Karpas-422 (cell line): ENCODE measurements at regions not wholly inside any gene's neighbourhood (a gene's known extent, or its start where the extent isn't known, plus 50 kb on each side); places are given as distances from the start of the nearest gene placed in this dataset.

Experiments
- DNase-seq: peaks from one replicate; pipeline ENCODE4 v3.0.0-alpha.2; 2015
- H2AFZ ChIP-seq: fragments of 200-600 bp; sonication (generic); 2 replicates; pipeline ENCODE4 v1.6.1; 2014; ENCODE audit warnings: antibody characterized with exemption, low read length, mixed read lengths
- H3K27ac ChIP-seq: fragments of 200-600 bp; sonication (generic); 2 replicates; pipeline ENCODE4 v1.5.1; 2014; ENCODE audit warnings: mild to moderate bottlenecking, low read length, moderate library complexity
- H3K27me3 ChIP-seq: fragments of 200-600 bp; sonication (generic); 2 replicates; pipeline ENCODE4 v1.6.1; 2014; ENCODE audit warnings: low read length, mixed read lengths
- H3K36me3 ChIP-seq: fragments of 200-600 bp; sonication (generic); 2 replicates; pipeline ENCODE4 v1.6.1; 2014; ENCODE audit warnings: low read length, mixed read lengths; ENCODE audit not compliant: insufficient read depth
- H3K4me1 ChIP-seq: fragments of 200-600 bp; sonication (generic); 2 replicates; pipeline ENCODE4 v1.6.1; 2014; ENCODE audit warnings: mild to moderate bottlenecking, low read length, mixed read lengths
- H3K4me2 ChIP-seq: fragments of 200-600 bp; sonication (generic); 2 replicates; pipeline ENCODE4 v1.6.1; 2014; ENCODE audit warnings: low read length, low read depth, mild to moderate bottlenecking; ENCODE audit not compliant: poor library complexity, severe bottlenecking
- H3K4me3 ChIP-seq: fragments of 200-600 bp; sonication (generic); 2 replicates; pipeline ENCODE4 v1.5.1; 2014; ENCODE audit warnings: mild to moderate bottlenecking, antibody characterized with exemption, low read length, mixed read lengths
- H3K79me2 ChIP-seq: fragments of 200-600 bp; sonication (generic); 2 replicates; pipeline ENCODE4 v1.6.1; 2014; ENCODE audit warnings: mild to moderate bottlenecking, low read length, mixed read lengths
- H3K9ac ChIP-seq: fragments of 200-600 bp; sonication (generic); 2 replicates; pipeline ENCODE4 v1.6.0; 2014; ENCODE audit warnings: low read length
- H3K9me2 ChIP-seq: fragments of 200-600 bp; sonication (generic), shearing (Covaris generic); replicated peaks from 2 replicates; pipeline ENCODE4 v1.6.0; 2014; ENCODE audit warnings: mild to moderate bottlenecking, low read length, moderate library complexity; ENCODE audit not compliant: insufficient read depth
- H3K9me3 ChIP-seq: fragments of 300-700, 200-600 bp; sonication (generic); 2 replicates; pipeline ENCODE4 v1.6.1; 2014; ENCODE audit warnings: low read length, mixed read lengths
- H4K20me1 ChIP-seq: fragments of 200-600 bp; sonication (generic); 2 replicates; pipeline ENCODE4 v1.6.1; 2014; ENCODE audit warnings: mild to moderate bottlenecking, antibody characterized with exemption, low read length, low read depth; ENCODE audit not compliant: insufficient read depth

GRCh38 chr9:84170521-84171141 lies 169.9 kb downstream of the SLC28A3 start:
- DNase-seq: no peak
- H3K4me3 ChIP-seq: no peak overlapping the region
- H3K9ac ChIP-seq: no peak overlapping the region
- H2AFZ ChIP-seq: no peak overlapping the region
- no peaks in the 10 kb centered on the region for H3K4me1 ChIP-seq
- H3K36me3 ChIP-seq: no peaks in the 10 kb centered on the region
- H3K9me2 ChIP-seq: no peaks in the 10 kb centered on the region
- H3K4me2 ChIP-seq: no peak overlapping the region
- no peaks in the 10 kb centered on the region for H4K20me1 ChIP-seq
- no peaks in the 10 kb centered on the region for H3K9me3 ChIP-seq
- H3K27me3 ChIP-seq: no peaks in the 10 kb centered on the region
- no peaks in the 10 kb centered on the region for H3K79me2 ChIP-seq
- H3K27ac ChIP-seq: no peak overlapping the region

DNA sequence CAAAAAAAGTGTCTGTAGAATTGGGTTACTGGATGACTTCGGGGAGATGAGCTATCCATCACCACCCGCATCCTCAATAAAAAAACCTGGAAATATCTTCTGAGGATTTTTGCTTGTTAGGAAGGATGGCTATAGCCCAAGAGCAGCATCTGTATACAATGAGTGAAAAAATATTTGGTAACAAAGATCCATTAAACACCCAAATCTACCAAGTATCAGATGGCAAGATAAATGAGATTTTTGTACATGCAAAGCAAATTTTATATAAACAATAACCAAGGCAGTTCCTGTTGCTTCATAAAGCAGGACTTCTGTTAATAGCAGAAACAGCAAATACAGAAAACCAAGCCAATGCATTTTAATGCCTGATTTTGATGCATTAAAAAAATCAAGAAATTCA lies 166.6 kb downstream of the SLC28A3 start:
- no peak overlapping the region for H3K27ac ChIP-seq
- no peaks in the 10 kb centered on the region for H3K9me2 ChIP-seq
- H3K27me3 ChIP-seq: 0 out of 2 replicates have a peak, but pooled peaks cover 4% of the 10 kb centered on the region

GRCh38 chr9:84174486-84174885 lies 166.1 kb downstream of the SLC28A3 start:
- Histone ChIP-seq H4K20me1 (no peaks in the 10 kb centered on the region), H3K9ac (no peak overlapping the region), H3K36me3 (no peaks in the 10 kb centered on the region), H3K9me3 (no peaks in the 10 kb centered on the region), H3K79me2 (no peaks in the 10 kb centered on the region), H2AFZ (no peak overlapping the region), H3K4me1 (no peaks in the 10 kb centered on the region), H3K27ac (no peak overlapping the region), H3K27me3 (0 out of 2 replicates have a peak, but pooled peaks cover 4% of the 10 kb centered on the region), H3K4me3 (no peak overlapping the region), H3K4me2 (no peak overlapping the region), H3K9me2 (no peaks in the 10 kb centered on the region)
- no peak for DNase-seq

More for the DNA sequence above, 166.6 kb downstream of the SLC28A3 start:
- H3K9ac ChIP-seq: no peak overlapping the region
- H3K9me3 ChIP-seq: no peaks in the 10 kb centered on the region
- H4K20me1 ChIP-seq: no peaks in the 10 kb centered on the region
- no peak overlapping the region for H3K4me3 ChIP-seq
- H3K4me2 ChIP-seq: no peak overlapping the region
- no peaks in the 10 kb centered on the region for H3K4me1 ChIP-seq
- no peaks in the 10 kb centered on the region for H3K79me2 ChIP-seq
- no peaks in the 10 kb centered on the region for H3K36me3 ChIP-seq
- H2AFZ ChIP-seq: no peak overlapping the region
- DNase-seq: no peak

- Histone ChIP-seq H4K20me1 (no peaks in the 10 kb centered on the region), H3K36me3 (no peaks in the 10 kb centered on the region), H2AFZ (no peak overlapping the region), H3K27ac (no peak overlapping the region), H3K4me3 (no peak overlapping the region), H3K9ac (no peak overlapping the region), H3K79me2 (no peaks in the 10 kb centered on the region), H3K4me2 (no peak overlapping the region), H3K9me2 (no peaks in the 10 kb centered on the region), H3K9me3 (no peaks in the 10 kb centered on the region), H3K4me1 (no peaks in the 10 kb centered on the region), H3K27me3 (0 out of 2 replicates have a peak, but pooled peaks cover 4% of the 10 kb centered on the region)
- no peak for DNase-seq
Observed at GRCh38 chr9:84177407-84177806, 163.2 kb downstream of the SLC28A3 start.

DNA sequence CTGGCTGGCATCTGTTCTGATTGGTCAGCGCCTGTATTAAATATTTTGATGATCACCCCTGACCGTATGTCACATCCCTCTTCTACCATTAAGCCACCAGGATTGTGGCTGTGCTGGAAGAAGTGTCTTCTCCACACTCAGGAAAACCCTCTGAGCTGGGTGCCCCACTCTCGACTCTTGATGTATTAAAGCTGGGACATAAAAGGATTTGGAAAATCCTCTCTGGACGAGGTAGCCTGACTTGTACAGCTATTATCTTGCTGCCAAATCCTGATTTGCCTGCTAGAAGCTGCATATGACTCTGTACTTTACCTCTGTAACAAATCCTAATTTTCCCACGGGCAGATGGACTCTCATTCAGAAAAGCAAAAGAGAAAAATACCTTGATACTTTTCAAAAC lies 161.0 kb downstream of the SLC28A3 start:
- no peak overlapping the region for H2AFZ ChIP-seq
- no peak for DNase-seq

GRCh38 chr9:84187090-84187489 lies 153.5 kb downstream of the SLC28A3 start:
- H3K36me3 ChIP-seq: no peaks in the 10 kb centered on the region
- H3K4me2 ChIP-seq: no peak overlapping the region
- no peak overlapping the region for H3K27ac ChIP-seq
- no peak overlapping the region for H3K4me3 ChIP-seq
- no peaks in the 10 kb centered on the region for H3K4me1 ChIP-seq
- 0 out of 2 replicates have a peak, but pooled peaks cover 2% of the 10 kb centered on the region for H3K27me3 ChIP-seq
- no peaks in the 10 kb centered on the region for H3K9me2 ChIP-seq
- no peaks in the 10 kb centered on the region for H3K9me3 ChIP-seq
- no peaks in the 10 kb centered on the region for H4K20me1 ChIP-seq
- H2AFZ ChIP-seq: no peak overlapping the region
- H3K79me2 ChIP-seq: no peaks in the 10 kb centered on the region
- DNase-seq: no peak
- no peak overlapping the region for H3K9ac ChIP-seq

More for the DNA sequence above, 161.0 kb downstream of the SLC28A3 start:
- no peaks in the 10 kb centered on the region for H3K9me2 ChIP-seq
- H3K27me3 ChIP-seq: 0 out of 2 replicates have a peak, but pooled peaks cover 4% of the 10 kb centered on the region
- H3K27ac ChIP-seq: no peak overlapping the region
- no peak overlapping the region for H3K9ac ChIP-seq
- no peaks in the 10 kb centered on the region for H3K9me3 ChIP-seq
- H3K36me3 ChIP-seq: no peaks in the 10 kb centered on the region
- H4K20me1 ChIP-seq: no peaks in the 10 kb centered on the region
- H3K4me2 ChIP-seq: no peak overlapping the region
- H3K79me2 ChIP-seq: no peaks in the 10 kb centered on the region
- no peaks in the 10 kb centered on the region for H3K4me1 ChIP-seq
- H3K4me3 ChIP-seq: no peak overlapping the region

DNA sequence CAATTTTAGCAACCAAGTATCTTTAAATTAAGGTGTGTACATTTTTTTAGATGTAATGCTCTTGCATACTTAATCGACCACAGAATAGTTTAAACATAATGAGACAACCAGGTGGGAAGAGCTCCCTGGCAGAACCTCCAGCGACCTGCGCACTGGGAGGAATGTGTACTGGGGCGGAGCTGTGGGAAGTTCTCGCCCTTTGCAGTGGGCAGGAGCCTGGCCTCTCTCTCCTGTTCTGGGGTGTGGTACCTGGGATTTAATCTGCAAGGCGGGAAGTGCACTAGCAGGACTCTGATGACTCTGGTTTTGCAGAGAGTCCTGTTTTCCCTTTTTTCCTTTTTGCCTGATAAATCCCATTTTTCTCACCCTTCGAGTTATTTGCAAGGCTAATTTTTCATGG lies 150.7 kb downstream of the SLC28A3 start:
- no peaks in the 10 kb centered on the region for H3K36me3 ChIP-seq
- H3K79me2 ChIP-seq: no peaks in the 10 kb centered on the region
- 0 out of 2 replicates have a peak, but pooled peaks cover 2% of the 10 kb centered on the region for H3K27me3 ChIP-seq
- H3K4me2 ChIP-seq: no peak overlapping the region
- H3K4me3 ChIP-seq: no peak overlapping the region
- no peaks in the 10 kb centered on the region for H4K20me1 ChIP-seq
- no peaks in the 10 kb centered on the region for H3K9me2 ChIP-seq
- H3K9me3 ChIP-seq: no peaks in the 10 kb centered on the region
- no peaks in the 10 kb centered on the region for H3K4me1 ChIP-seq
- no peak for DNase-seq
- H3K27ac ChIP-seq: no peak overlapping the region
- no peak overlapping the region for H2AFZ ChIP-seq
- no peak overlapping the region for H3K9ac ChIP-seq

DNA sequence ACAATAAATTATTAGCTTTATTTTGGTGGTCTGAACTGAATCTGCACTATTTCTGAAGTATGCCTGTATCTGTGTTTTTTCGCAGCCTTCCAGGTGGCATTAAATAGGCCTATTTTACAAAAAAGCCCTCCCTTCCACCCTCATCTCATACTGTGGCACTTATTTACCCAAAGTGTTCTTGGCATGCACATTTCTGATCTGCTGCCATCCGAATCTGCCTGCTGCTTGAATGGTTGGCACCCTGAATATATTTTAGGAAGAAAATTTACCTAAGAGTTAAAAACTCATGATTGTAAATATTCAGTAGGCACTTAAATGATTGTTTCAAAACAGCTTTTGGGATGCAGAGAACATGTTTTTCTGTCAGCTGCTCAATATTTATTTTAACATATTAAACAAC lies 150.1 kb downstream of the SLC28A3 start:
- no peaks in the 10 kb centered on the region for H3K9me2 ChIP-seq
- H4K20me1 ChIP-seq: no peaks in the 10 kb centered on the region
- H3K27me3 ChIP-seq: no peaks in the 10 kb centered on the region
- no peaks in the 10 kb centered on the region for H3K36me3 ChIP-seq
- no peak overlapping the region for H3K4me3 ChIP-seq
- H3K4me1 ChIP-seq: no peaks in the 10 kb centered on the region
- H3K79me2 ChIP-seq: no peaks in the 10 kb centered on the region
- H3K9me3 ChIP-seq: no peaks in the 10 kb centered on the region
- H3K4me2 ChIP-seq: no peak overlapping the region
- no peak overlapping the region for H3K27ac ChIP-seq
- DNase-seq: no peak
- no peak overlapping the region for H2AFZ ChIP-seq
- H3K9ac ChIP-seq: no peak overlapping the region
